ENCODE measurements at regions not wholly inside any gene's neighbourhood (a gene's known extent, or its start where the extent isn't known, plus 50 kb on each side); places are given as distances from the start of the nearest gene placed in this dataset.

DNA sequence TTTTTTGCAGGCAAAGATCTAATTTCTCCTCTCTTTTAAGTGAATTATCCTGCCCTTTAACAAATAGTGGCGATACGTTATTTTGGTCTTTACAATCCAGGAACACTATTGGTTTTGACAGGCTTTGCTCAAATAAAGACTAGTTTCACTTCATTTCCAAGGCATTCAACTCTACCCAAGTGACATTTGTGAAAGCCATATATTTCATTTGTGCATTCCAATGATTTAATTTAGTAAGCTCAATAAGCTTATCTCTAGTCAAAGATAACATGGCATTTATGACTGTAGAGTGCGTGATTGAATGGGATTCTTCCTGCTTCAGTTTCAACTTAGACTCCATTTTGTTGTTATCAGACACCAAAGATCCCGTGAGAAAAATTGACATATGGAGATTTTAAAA is 959.8 kb downstream of the ADGRL3 start:
- DNase-seq: no peak
- Histone ChIP-seq H3K36me3 (no peaks in the 10 kb centered on the region), H3K27me3 (no peaks in the 10 kb centered on the region), H3K27ac (no peak overlapping the region), H3K4me3 (no peak overlapping the region), H3K9me3 (no peaks in the 10 kb centered on the region), H3K4me1 (no peaks in the 10 kb centered on the region)
- TF ChIP-seq, protein P1, sequence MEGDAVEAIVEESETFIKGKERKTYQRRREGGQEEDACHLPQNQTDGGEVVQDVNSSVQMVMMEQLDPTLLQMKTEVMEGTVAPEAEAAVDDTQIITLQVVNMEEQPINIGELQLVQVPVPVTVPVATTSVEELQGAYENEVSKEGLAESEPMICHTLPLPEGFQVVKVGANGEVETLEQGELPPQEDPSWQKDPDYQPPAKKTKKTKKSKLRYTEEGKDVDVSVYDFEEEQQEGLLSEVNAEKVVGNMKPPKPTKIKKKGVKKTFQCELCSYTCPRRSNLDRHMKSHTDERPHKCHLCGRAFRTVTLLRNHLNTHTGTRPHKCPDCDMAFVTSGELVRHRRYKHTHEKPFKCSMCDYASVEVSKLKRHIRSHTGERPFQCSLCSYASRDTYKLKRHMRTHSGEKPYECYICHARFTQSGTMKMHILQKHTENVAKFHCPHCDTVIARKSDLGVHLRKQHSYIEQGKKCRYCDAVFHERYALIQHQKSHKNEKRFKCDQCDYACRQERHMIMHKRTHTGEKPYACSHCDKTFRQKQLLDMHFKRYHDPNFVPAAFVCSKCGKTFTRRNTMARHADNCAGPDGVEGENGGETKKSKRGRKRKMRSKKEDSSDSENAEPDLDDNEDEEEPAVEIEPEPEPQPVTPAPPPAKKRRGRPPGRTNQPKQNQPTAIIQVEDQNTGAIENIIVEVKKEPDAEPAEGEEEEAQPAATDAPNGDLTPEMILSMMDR (IDR thresholded peaks at IDR 0.05): no peak
- intact Hi-C loops (cut with DNase I; ENCODE audit: low total_unique reads): no loop called here

- TF ChIP-seq, protein P1 (IDR thresholded peaks at IDR 0.05): no peak
- H3K27ac ChIP-seq: no peak overlapping the region
- H3K4me3 ChIP-seq: no peak overlapping the region
These were observed 959.2 kb downstream of the ADGRL3 start for GRCh38 chr4:62159306-62159705.

DNA sequence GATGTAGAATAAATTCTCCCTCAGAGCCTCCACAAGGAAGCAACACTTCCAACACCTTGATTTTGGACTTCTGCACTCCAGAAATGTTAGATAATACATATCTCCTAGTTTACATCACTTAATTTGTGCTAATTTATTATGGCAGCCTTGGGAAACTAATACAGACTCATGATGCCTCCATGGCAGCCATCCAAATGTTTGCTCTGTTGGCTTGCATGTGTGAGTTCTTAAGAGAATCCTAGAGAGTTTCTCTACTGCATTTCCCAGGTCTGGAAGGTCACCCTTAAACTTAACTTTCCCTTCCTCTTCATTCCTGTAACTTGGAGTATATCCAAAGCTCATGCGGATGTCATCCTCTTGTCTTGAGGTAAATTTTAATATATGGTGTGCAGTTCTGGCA is 956.1 kb downstream of the ADGRL3 start:
- DNase-seq: no peak
- TF ChIP-seq, protein P1 (IDR thresholded peaks at IDR 0.05): no peak
- Histone ChIP-seq H3K27me3 (no peaks in the 10 kb centered on the region), H3K4me1 (no peaks in the 10 kb centered on the region), H3K36me3 (no peaks in the 10 kb centered on the region), H3K27ac (no peak overlapping the region), H3K4me3 (no peak overlapping the region), H3K9me3 (no peaks in the 10 kb centered on the region)
- intact Hi-C loops (cut with DNase I; ENCODE audit: low total_unique reads): no loop called here

More at GRCh38 chr4:62159306-62159705, 959.2 kb downstream of the ADGRL3 start:
- Histone ChIP-seq H3K4me1 (no peaks in the 10 kb centered on the region), H3K36me3 (no peaks in the 10 kb centered on the region), H3K27me3 (no peaks in the 10 kb centered on the region), H3K9me3 (no peaks in the 10 kb centered on the region)
- DNase-seq: no peak
- intact Hi-C loops (cut with DNase I; ENCODE audit: low total_unique reads): no loop called here

GRCh38 chr4:62145276-62145675 is 945.1 kb downstream of the ADGRL3 start:
- TF ChIP-seq, protein P1 (IDR thresholded peaks at IDR 0.05): no peak

GRCh38 chr4:62144431-62144830 is 944.3 kb downstream of the ADGRL3 start:
- TF ChIP-seq, protein P1 (IDR thresholded peaks at IDR 0.05): no peak

More at GRCh38 chr4:62145276-62145675, 945.1 kb downstream of the ADGRL3 start:
- H3K4me3 ChIP-seq: no peak overlapping the region
- intact Hi-C loops (cut with DNase I; ENCODE audit: low total_unique reads): no loop called here
- H3K4me1 ChIP-seq: no peaks in the 10 kb centered on the region
- H3K36me3 ChIP-seq: no peaks in the 10 kb centered on the region
- peaks cover 0 to 8% (median 0%) of the 10 kb centered on the region in 3 donors for H3K9me3 ChIP-seq
- no peak for DNase-seq
- H3K27ac ChIP-seq: no peak overlapping the region
- H3K27me3 ChIP-seq: no peaks in the 10 kb centered on the region

More at GRCh38 chr4:62144431-62144830, 944.3 kb downstream of the ADGRL3 start:
- peaks cover 0 to 8% (median 0%) of the 10 kb centered on the region in 3 donors for H3K9me3 ChIP-seq
- H3K4me3 ChIP-seq: no peak overlapping the region
- no peaks in the 10 kb centered on the region for H3K4me1 ChIP-seq
- no peak overlapping the region for H3K27ac ChIP-seq
- no peak for DNase-seq
- intact Hi-C loops (cut with DNase I; ENCODE audit: low total_unique reads): no loop called here
- H3K36me3 ChIP-seq: no peaks in the 10 kb centered on the region
- no peaks in the 10 kb centered on the region for H3K27me3 ChIP-seq

All from tibial artery (tissue), 4 donors.